Sigmoid colon (tissue), 6 donors: ENCODE measurements at regions not wholly inside any gene's neighbourhood (a gene's known extent, or its start where the extent isn't known, plus 50 kb on each side); places are given as distances from the start of the nearest gene placed in this dataset.

Source experiments
- DNase-seq: peaks from one replicate; pipeline ENCODE4 v3.0.0-alpha.2; 2019
- H3K27ac ChIP-seq, 4 donors: fragments of 200-600 bp; sonication (generic); one replicate each; pipeline ENCODE4 v1.5.1; 2016 to 2019; ENCODE audit warnings: mild to moderate bottlenecking in 1 of 4
- H3K27me3 ChIP-seq, 3 donors: fragments of 200-600 bp; sonication (generic); one replicate each; pipeline ENCODE4 v1.5.1; 2019; ENCODE audit warnings: mild to moderate bottlenecking in 1 of 3
- H3K36me3 ChIP-seq, 4 donors: fragments of 200-600 bp; sonication (generic); one replicate each; pipeline ENCODE4 v1.5.1; 2016 to 2019
- H3K4me1 ChIP-seq, 4 donors: fragments of 200-600 bp; sonication (generic); one replicate each; pipeline ENCODE4 v1.5.1; 2017 to 2019
- H3K4me3 ChIP-seq, 4 donors: fragments of 200-600 bp; sonication (generic); one replicate each; pipeline ENCODE4 v1.5.1; 2017 to 2019; ENCODE audit warnings: mild to moderate bottlenecking in 2 of 4, moderate library complexity in 1 of 4
- H3K9me3 ChIP-seq, 4 donors: fragments of 200-600 bp in 3 of 4; sonication (generic) in 3 of 4; one replicate each; pipeline versions ENCODE4 v1.5.1 to v1.6.1; 2013 to 2019
- EP300 ChIP-seq, 4 donors: sonication (generic); formaldehyde crosslinking; IDR thresholded peaks; one replicate each; pipeline ENCODE4 v1.6.1; 2017; ENCODE audit warnings: antibody characterized with exemption in 4 of 4
- POLR2A ChIP-seq, 2 donors: fragments of 450-650 bp; IDR thresholded peaks; one replicate each; pipeline ENCODE4 v1.6.1; 2016; ENCODE audit warnings: antibody characterized with exemption in 2 of 2, mild to moderate bottlenecking in 2 of 2, moderate library complexity in 2 of 2
- POLR2AphosphoS5 ChIP-seq, 4 donors: sonication (generic); formaldehyde crosslinking; IDR thresholded peaks; one replicate each; pipeline ENCODE4 v1.6.1; 2017; ENCODE audit warnings: antibody characterized with exemption in 4 of 4
- WGBS, 2 donors: extraction: QIAGEN DNeasy Blood & Tissue Kit; methylation state at CpG; one replicate each; pipeline ENCODE4 v1.1.7; 2013; 5-methylcytosine and 5-hydroxymethylcytosine counted together
- intact Hi-C: fragments of 100-400 bp; cut with DNase I; formaldehyde crosslinking; loops from one replicate; pipeline ENCODE4 v1.15.1; 2023
- TF ChIP-seq, protein P1 (sequence below), 4 experiments: fragments of 450-650 bp in 3 of 4; fragments of 200-600 bp in 1 of 4; IDR thresholded peaks; one replicate each; pipeline ENCODE4 v1.5.1; 2016 to 2019; ENCODE audit warnings: antibody characterized with exemption in 4 of 4, mild to moderate bottlenecking in 3 of 4, moderate library complexity in 2 of 4
- donor health status: healthy with polysubstance abuse.
- donor health status: healthy.

DNA sequence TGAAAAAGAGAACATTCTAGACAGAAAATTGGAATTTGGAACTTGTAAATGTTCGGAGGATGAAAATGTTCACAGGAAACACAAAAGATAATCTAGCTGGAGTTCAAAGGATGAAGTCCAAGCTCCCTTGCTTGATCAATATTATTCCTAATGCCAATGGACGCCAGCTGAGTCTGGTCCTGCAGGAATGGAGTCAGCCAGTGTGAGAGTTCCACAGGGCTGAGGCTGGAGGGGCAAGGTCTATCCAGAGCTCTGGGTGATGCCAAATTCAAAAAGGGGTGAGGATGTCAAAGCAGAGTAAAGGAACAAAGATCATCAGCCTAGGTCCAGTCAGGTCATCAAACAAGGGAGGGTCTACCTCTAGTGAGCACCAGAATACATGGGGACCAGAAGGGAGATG is 78.5 kb upstream of the CTNNA2 start:
- WGBS, 2 donors, result 81 to 89% methylated on average over 2 of the region's 2 CpGs
- no peak overlapping the region for H3K27ac ChIP-seq
- H3K36me3 ChIP-seq, result no peaks in the 10 kb centered on the region
- H3K4me1 ChIP-seq, result no peaks in the 10 kb centered on the region
- TF ChIP-seq, protein P1, sequence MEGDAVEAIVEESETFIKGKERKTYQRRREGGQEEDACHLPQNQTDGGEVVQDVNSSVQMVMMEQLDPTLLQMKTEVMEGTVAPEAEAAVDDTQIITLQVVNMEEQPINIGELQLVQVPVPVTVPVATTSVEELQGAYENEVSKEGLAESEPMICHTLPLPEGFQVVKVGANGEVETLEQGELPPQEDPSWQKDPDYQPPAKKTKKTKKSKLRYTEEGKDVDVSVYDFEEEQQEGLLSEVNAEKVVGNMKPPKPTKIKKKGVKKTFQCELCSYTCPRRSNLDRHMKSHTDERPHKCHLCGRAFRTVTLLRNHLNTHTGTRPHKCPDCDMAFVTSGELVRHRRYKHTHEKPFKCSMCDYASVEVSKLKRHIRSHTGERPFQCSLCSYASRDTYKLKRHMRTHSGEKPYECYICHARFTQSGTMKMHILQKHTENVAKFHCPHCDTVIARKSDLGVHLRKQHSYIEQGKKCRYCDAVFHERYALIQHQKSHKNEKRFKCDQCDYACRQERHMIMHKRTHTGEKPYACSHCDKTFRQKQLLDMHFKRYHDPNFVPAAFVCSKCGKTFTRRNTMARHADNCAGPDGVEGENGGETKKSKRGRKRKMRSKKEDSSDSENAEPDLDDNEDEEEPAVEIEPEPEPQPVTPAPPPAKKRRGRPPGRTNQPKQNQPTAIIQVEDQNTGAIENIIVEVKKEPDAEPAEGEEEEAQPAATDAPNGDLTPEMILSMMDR (IDR thresholded peaks at IDR 0.05), result no peak
- TF ChIP-seq POLR2AphosphoS5 (IDR thresholded peaks at IDR 0.05) (no peak), POLR2A (IDR thresholded peaks at IDR 0.05) (no peak), EP300 (IDR thresholded peaks at IDR 0.05) (no peak)
- no peaks in the 10 kb centered on the region for H3K9me3 ChIP-seq
- H3K4me3 ChIP-seq, result no peak overlapping the region
- no peaks in the 10 kb centered on the region for H3K27me3 ChIP-seq
- intact Hi-C loops, result no loop called here
- no peak for DNase-seq

DNA sequence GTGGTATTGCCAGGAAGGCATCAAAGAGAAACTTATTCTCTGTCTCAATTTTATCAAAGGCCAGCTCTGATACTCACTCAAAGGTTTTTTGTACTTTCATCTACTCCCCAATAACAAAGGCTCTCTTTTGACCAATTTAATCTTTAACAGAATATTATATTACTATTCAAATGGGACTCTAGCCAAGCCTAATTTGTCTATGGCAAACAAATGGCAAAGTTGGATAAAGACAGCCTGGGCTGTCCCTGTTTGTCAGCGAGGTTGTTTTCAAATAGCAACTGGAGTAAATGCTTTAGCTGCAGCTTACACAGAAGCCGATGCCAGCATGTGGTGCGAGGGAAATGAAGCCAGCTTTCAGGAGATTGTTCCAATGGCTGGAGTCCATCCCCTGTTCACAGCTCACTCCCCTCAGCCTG is 80.1 kb upstream of the CTNNA2 start:
- TF ChIP-seq POLR2AphosphoS5 (IDR thresholded peaks at IDR 0.05), result no peak
- no peak for TF ChIP-seq EP300 (IDR thresholded peaks at IDR 0.05)
- TF ChIP-seq, protein P1 (IDR thresholded peaks at IDR 0.05), result no peak
- no peak for TF ChIP-seq POLR2A (IDR thresholded peaks at IDR 0.05)
- no peaks in the 10 kb centered on the region for H3K27me3 ChIP-seq
- WGBS, 2 donors, result 8 to 43% methylated on average over 3 of the region's 3 CpGs
- no peak overlapping the region for H3K27ac ChIP-seq
- no peaks in the 10 kb centered on the region for H3K9me3 ChIP-seq
- intact Hi-C loops, result no loop called here
- DNase-seq, result no peak
- no peaks in the 10 kb centered on the region for H3K36me3 ChIP-seq
- H3K4me1 ChIP-seq, result no peaks in the 10 kb centered on the region
- H3K4me3 ChIP-seq, result no peak overlapping the region

DNA sequence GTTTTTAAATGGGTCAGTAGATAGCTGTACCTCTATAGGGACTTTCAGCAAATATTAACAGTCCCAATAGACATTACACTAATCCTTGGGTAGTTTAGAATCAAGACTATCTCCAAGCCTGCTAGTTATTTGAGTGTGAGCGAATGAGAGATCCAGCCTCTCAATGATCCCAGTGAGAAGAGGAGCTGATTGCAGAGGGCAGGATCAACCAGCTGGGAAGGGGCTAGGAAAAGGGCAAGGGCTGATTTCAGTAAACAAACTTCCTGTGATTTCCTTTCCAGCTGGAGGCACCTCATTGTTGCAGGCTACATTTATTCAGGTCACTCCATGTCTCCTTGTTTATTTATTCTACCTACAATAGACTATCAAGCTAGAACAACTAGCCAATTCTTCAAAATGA is 84.1 kb upstream of the CTNNA2 start:
- 66 to 79% methylated on average over 1 of the region's 1 CpG for WGBS, 2 donors
- Histone ChIP-seq H3K27ac (no peak overlapping the region), H3K4me3 (no peak overlapping the region), H3K4me1 (no peaks in the 10 kb centered on the region), H3K9me3 (no peaks in the 10 kb centered on the region), H3K36me3 (no peaks in the 10 kb centered on the region), H3K27me3 (no peaks in the 10 kb centered on the region)
- intact Hi-C loops, result no loop called here
- no peak for DNase-seq
- TF ChIP-seq EP300 (IDR thresholded peaks at IDR 0.05) (no peak), POLR2A (IDR thresholded peaks at IDR 0.05) (no peak), POLR2AphosphoS5 (IDR thresholded peaks at IDR 0.05) (no peak)
- TF ChIP-seq, protein P1 (IDR thresholded peaks at IDR 0.05), result no peak

DNA sequence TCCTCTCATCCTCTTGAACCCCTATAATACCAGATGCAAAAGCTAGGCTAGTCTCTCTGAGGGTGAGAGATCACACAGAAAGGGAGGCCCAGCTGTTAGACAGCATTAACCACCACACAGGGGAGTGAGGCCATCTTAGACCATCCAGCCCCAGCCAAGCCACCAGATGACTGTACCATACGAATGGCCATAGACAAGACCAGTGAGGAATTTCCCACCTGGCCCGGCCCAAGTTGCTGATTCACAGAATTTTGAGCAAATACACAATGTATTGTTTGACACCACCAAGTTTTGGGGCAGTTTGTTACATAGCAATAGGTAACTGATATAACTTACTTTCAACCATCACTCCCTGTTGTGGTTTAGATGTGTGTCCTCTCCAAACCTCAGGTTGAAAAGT is 98.2 kb upstream of the CTNNA2 start:
- intact Hi-C loops, result no loop called here
- WGBS, 2 donors, result 80 to 83% methylated on average over 2 of the region's 2 CpGs

DNA sequence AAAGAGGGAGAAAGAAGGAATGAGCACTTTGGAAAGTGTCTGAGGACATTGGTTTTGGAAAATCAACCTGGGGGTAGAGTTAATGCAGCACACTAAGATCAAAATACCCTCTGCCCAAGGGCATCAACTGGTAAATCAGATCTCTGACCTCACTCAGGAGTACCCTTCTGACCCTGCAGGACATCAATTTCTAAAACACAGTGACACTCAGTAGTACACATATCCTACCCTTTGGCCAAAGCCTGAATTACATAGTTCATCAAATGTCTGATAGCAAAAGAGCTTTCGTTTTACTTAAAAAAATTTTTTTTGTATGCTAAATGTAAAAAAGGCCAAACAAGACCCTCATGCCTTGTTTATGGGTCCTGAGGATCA is 118.4 kb upstream of the CTNNA2 start:
- H3K36me3 ChIP-seq, result no peaks in the 10 kb centered on the region
- TF ChIP-seq, protein P1 (IDR thresholded peaks at IDR 0.05), result no peak
- TF ChIP-seq POLR2A (IDR thresholded peaks at IDR 0.05) (no peak), EP300 (IDR thresholded peaks at IDR 0.05) (no peak), POLR2AphosphoS5 (IDR thresholded peaks at IDR 0.05) (no peak)
- no peak overlapping the region for H3K4me3 ChIP-seq
- H3K27ac ChIP-seq, result no peak overlapping the region
- no peaks in the 10 kb centered on the region for H3K9me3 ChIP-seq
- H3K4me1 ChIP-seq, result no peaks in the 10 kb centered on the region
- no peaks in the 10 kb centered on the region for H3K27me3 ChIP-seq
- intact Hi-C loops, result no loop called here
- 81 to 86% methylated on average over 1 of the region's 1 CpG for WGBS, 2 donors
- no peak for DNase-seq

More for the DNA sequence above, 98.2 kb upstream of the CTNNA2 start:
- DNase-seq, result no peak
- Histone ChIP-seq H3K36me3 (no peaks in the 10 kb centered on the region), H3K27me3 (no peaks in the 10 kb centered on the region), H3K9me3 (no peaks in the 10 kb centered on the region), H3K4me1 (no peaks in the 10 kb centered on the region), H3K4me3 (no peak overlapping the region), H3K27ac (no peak overlapping the region)
- TF ChIP-seq POLR2AphosphoS5 (IDR thresholded peaks at IDR 0.05), result no peak
- TF ChIP-seq, protein P1 (IDR thresholded peaks at IDR 0.05), result no peak
- TF ChIP-seq POLR2A (IDR thresholded peaks at IDR 0.05), result no peak
- TF ChIP-seq EP300 (IDR thresholded peaks at IDR 0.05), result no peak
